ENCODE measurements at regions not wholly inside any gene's neighbourhood (a gene's known extent, or its start where the extent isn't known, plus 50 kb on each side); places are given as distances from the start of the nearest gene placed in this dataset.

GRCh38 chr13:39281539-39282150, 243.4 kb downstream of the NHLRC3 start:
- H3K27me3 ChIP-seq (ENCODE audit: insufficient read depth, poor library complexity, severe bottlenecking): no peaks in the 10 kb centered on the region
- no peaks in the 10 kb centered on the region for H3K4me1 ChIP-seq (ENCODE audit: insufficient read depth, poor library complexity, severe bottlenecking)
- DNase-seq (ENCODE audit: low spot score) (no peak), ATAC-seq (ENCODE audit: low read depth) (no peak)
- no peak overlapping the region for H3K4me3 ChIP-seq (ENCODE audit: severe bottlenecking)
- TF ChIP-seq CTCF (IDR thresholded peaks at IDR 0.05; ENCODE audit: poor library complexity, severe bottlenecking): no peak
- H3K9me3 ChIP-seq (ENCODE audit: severe bottlenecking): no peaks in the 10 kb centered on the region
- no peak overlapping the region for H3K27ac ChIP-seq (ENCODE audit: poor library complexity, severe bottlenecking)
- no peaks in the 10 kb centered on the region for H3K36me3 ChIP-seq (ENCODE audit: low read depth)

DNA sequence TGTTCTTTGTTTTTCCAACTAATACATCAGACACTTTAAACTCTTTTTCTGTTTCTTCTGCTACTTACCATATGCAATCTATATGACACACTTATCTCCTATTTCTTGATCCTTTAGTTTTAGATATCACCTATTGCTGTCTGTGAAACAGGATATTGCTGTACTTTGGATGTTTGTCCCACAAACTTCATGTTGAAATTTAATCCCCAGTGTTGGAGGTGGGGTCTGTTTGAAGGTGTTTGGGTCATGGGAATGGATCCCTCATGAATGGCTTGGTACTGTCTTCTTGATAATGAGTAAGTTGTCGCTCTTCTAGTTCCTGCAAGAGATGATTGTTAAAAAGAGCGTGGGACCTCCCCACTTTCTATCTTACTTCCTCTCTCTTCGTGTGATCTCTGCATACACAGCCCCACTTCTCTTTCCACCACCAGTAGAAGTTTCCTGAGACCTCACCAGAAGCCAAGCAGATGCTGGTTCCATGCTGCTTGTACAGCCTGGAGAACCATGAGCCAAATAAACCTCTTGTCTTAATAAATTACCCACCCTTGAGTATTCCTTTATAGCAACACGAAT, 244.2 kb downstream of the NHLRC3 start:
- Histone ChIP-seq H3K4me3 (ENCODE audit: severe bottlenecking) (no peak overlapping the region), H3K27ac (ENCODE audit: poor library complexity, severe bottlenecking) (no peak overlapping the region), H3K4me1 (ENCODE audit: insufficient read depth, poor library complexity, severe bottlenecking) (no peaks in the 10 kb centered on the region), H3K27me3 (ENCODE audit: insufficient read depth, poor library complexity, severe bottlenecking) (no peaks in the 10 kb centered on the region), H3K9me3 (ENCODE audit: severe bottlenecking) (no peaks in the 10 kb centered on the region), H3K36me3 (ENCODE audit: low read depth) (no peaks in the 10 kb centered on the region)
- no peak for TF ChIP-seq CTCF (IDR thresholded peaks at IDR 0.05; ENCODE audit: poor library complexity, severe bottlenecking)
- ATAC-seq (ENCODE audit: low read depth): no peak
- no peak for DNase-seq (ENCODE audit: low spot score)

GRCh38 chr13:39283072-39283471, 244.8 kb downstream of the NHLRC3 start:
- Histone ChIP-seq H3K27ac (ENCODE audit: poor library complexity, severe bottlenecking) (no peak overlapping the region), H3K4me3 (ENCODE audit: severe bottlenecking) (no peak overlapping the region), H3K27me3 (ENCODE audit: insufficient read depth, poor library complexity, severe bottlenecking) (no peaks in the 10 kb centered on the region), H3K9me3 (ENCODE audit: severe bottlenecking) (no peaks in the 10 kb centered on the region), H3K36me3 (ENCODE audit: low read depth) (no peaks in the 10 kb centered on the region), H3K4me1 (ENCODE audit: insufficient read depth, poor library complexity, severe bottlenecking) (no peaks in the 10 kb centered on the region)
- no peak for ATAC-seq (ENCODE audit: low read depth)
- TF ChIP-seq CTCF (IDR thresholded peaks at IDR 0.05; ENCODE audit: poor library complexity, severe bottlenecking): no peak
- DNase-seq (ENCODE audit: low spot score): no peak

DNA sequence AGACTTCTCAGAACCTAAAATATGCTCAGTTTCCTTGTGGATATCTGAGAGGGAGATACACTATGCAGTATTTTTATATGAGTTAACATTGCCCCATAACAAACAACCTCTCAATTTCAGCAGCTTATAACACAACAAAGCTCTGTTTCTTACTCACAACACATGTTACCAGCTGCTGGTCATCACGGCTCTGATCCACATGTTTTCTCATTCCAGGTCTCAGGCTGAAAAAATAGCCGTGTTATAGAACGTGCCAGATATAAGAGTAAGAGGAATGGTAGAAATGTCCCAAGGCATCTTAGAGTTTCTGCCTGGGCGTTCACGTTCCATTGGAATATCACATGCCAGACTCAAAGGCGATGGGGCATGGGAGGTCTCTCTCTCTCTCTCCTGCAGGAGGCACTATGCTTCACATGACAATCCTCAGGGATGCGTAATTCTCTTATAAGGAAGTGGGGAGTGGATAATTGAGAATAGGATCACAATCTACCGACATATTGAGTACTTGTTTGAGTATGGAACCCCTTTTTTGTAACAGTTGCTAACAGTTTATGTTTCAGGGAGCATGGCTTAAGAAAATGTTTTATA, 246.6 kb downstream of the NHLRC3 start:
- H3K4me1 ChIP-seq (ENCODE audit: insufficient read depth, poor library complexity, severe bottlenecking): no peaks in the 10 kb centered on the region
- H3K36me3 ChIP-seq (ENCODE audit: low read depth): no peaks in the 10 kb centered on the region
- DNase-seq (ENCODE audit: low spot score): no peak
- ATAC-seq (ENCODE audit: low read depth): no peak
- no peak for TF ChIP-seq CTCF (IDR thresholded peaks at IDR 0.05; ENCODE audit: poor library complexity, severe bottlenecking)
- no peak overlapping the region for H3K4me3 ChIP-seq (ENCODE audit: severe bottlenecking)
- H3K9me3 ChIP-seq (ENCODE audit: severe bottlenecking): no peaks in the 10 kb centered on the region
- no peak overlapping the region for H3K27ac ChIP-seq (ENCODE audit: poor library complexity, severe bottlenecking)
- H3K27me3 ChIP-seq (ENCODE audit: insufficient read depth, poor library complexity, severe bottlenecking): no peaks in the 10 kb centered on the region
